ENCODE measurements at regions not wholly inside any gene's neighbourhood (a gene's known extent, or its start where the extent isn't known, plus 50 kb on each side); places are given as distances from the start of the nearest gene placed in this dataset.

- TF ChIP-seq, protein P1, sequence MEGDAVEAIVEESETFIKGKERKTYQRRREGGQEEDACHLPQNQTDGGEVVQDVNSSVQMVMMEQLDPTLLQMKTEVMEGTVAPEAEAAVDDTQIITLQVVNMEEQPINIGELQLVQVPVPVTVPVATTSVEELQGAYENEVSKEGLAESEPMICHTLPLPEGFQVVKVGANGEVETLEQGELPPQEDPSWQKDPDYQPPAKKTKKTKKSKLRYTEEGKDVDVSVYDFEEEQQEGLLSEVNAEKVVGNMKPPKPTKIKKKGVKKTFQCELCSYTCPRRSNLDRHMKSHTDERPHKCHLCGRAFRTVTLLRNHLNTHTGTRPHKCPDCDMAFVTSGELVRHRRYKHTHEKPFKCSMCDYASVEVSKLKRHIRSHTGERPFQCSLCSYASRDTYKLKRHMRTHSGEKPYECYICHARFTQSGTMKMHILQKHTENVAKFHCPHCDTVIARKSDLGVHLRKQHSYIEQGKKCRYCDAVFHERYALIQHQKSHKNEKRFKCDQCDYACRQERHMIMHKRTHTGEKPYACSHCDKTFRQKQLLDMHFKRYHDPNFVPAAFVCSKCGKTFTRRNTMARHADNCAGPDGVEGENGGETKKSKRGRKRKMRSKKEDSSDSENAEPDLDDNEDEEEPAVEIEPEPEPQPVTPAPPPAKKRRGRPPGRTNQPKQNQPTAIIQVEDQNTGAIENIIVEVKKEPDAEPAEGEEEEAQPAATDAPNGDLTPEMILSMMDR (conservative IDR thresholded peaks at IDR 0.05; ENCODE audit: low read depth, low read length): no peak
- no peak for TF ChIP-seq EZH2 (IDR thresholded peaks at IDR 0.05; ENCODE audit: low read length, unreplicated experiment)
Observed at GRCh38 chr22:49561976-49562375, 265.7 kb downstream of the BRD1 start.

All from PC-3 (cell line).